ENCODE measurements at regions not wholly inside any gene's neighbourhood (a gene's known extent, or its start where the extent isn't known, plus 50 kb on each side); places are given as distances from the start of the nearest gene placed in this dataset.

DNA sequence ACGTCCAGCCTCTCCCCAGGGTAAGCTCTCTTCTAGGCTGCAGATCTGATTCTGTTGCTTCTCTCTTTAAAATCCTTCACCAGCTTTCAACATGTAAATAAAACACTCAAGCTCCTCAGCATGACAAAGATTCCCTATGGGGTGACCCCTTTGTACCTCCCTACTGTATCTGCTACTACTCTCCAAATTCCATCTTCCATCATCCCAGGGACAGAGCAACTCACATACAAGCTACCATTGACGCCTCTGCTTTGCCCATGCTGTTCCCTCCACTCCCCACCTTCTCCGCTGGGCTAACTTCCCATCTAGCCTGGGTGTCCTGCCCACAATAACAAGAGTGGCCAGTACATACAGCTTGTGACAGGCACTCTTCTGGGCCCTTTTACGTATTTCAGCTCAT, 207.5 kb upstream of the ZBED5 start:
- in situ Hi-C loops (cut with MboI): no loop called here
- Histone ChIP-seq H3K27ac (ENCODE audit: control insufficient read depth, insufficient read depth) (no peak overlapping the region), H3K9me3 (replicated peaks; ENCODE audit: control insufficient read depth, insufficient read depth, low read length) (no peaks in the 10 kb centered on the region), H3K9ac (ENCODE audit: control insufficient read depth, insufficient read depth, low read length) (no peak overlapping the region), H4K20me1 (ENCODE audit: control insufficient read depth, insufficient read depth) (no peaks in the 10 kb centered on the region), H3K4me2 (ENCODE audit: control insufficient read depth, insufficient read depth) (no peak overlapping the region), H3K36me3 (ENCODE audit: control insufficient read depth in 2 of 2, insufficient read depth in 2 of 2, low read length in 1 of 2) (no peaks in the 10 kb centered on the region), H3K4me1 (ENCODE audit: control insufficient read depth, insufficient read depth, low read length) (no peaks in the 10 kb centered on the region), H3K4me3 (no peak overlapping the region), H3K79me2 (ENCODE audit: control insufficient read depth, insufficient read depth, low read length) (no peaks in the 10 kb centered on the region), H3K27me3 (replicated peaks in 1 of 2; ENCODE audit: control insufficient read depth in 2 of 2, insufficient read depth in 2 of 2, low read length in 1 of 2) (no peaks in the 10 kb centered on the region), H2AFZ (ENCODE audit: control insufficient read depth, low read depth, low read length) (no peak overlapping the region)
- DNase-seq (ENCODE audit: low read depth, low spot score) (no peak), FAIRE-seq (no peak), ATAC-seq (no peak)
- intact Hi-C loops (cut with micrococcal nuclease; ENCODE audit: unreplicated experiment): no loop called here
- BruUV-seq (replicated peaks): no TSS peak
- TF ChIP-seq, protein P1, sequence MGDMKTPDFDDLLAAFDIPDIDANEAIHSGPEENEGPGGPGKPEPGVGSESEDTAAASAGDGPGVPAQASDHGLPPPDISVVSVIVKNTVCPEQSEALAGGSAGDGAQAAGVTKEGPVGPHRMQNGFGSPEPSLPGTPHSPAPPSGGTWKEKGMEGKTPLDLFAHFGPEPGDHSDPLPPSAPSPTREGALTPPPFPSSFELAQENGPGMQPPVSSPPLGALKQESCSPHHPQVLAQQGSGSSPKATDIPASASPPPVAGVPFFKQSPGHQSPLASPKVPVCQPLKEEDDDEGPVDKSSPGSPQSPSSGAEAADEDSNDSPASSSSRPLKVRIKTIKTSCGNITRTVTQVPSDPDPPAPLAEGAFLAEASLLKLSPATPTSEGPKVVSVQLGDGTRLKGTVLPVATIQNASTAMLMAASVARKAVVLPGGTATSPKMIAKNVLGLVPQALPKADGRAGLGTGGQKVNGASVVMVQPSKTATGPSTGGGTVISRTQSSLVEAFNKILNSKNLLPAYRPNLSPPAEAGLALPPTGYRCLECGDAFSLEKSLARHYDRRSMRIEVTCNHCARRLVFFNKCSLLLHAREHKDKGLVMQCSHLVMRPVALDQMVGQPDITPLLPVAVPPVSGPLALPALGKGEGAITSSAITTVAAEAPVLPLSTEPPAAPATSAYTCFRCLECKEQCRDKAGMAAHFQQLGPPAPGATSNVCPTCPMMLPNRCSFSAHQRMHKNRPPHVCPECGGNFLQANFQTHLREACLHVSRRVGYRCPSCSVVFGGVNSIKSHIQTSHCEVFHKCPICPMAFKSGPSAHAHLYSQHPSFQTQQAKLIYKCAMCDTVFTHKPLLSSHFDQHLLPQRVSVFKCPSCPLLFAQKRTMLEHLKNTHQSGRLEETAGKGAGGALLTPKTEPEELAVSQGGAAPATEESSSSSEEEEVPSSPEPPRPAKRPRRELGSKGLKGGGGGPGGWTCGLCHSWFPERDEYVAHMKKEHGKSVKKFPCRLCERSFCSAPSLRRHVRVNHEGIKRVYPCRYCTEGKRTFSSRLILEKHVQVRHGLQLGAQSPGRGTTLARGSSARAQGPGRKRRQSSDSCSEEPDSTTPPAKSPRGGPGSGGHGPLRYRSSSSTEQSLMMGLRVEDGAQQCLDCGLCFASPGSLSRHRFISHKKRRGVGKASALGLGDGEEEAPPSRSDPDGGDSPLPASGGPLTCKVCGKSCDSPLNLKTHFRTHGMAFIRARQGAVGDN (IDR thresholded peaks at IDR 0.05): no peak
- TF ChIP-seq HDAC2 (IDR thresholded peaks at IDR 0.05): no peak
- TF ChIP-seq SP1 (IDR thresholded peaks at IDR 0.05; ENCODE audit: low read depth, low read length): no peak
- no peak for TF ChIP-seq NBN (IDR thresholded peaks at IDR 0.05)
- no peak for TF ChIP-seq IKZF1 (conservative IDR thresholded peaks at IDR 0.05)
- ChIA-PET SMC1A (ENCODE audit: uncharacterized antibody, unreplicated experiment) (no interaction called here), POLR2A (no interaction called here), RAD21 (ENCODE audit: unreplicated experiment) (no interaction called here), CTCF (interaction anchor here (1.3 to 3.0 kb wide), 2 partner anchors 12 to 27 kb away, joined by 4 to 9 read pairs; no protein-coding TSS in a partner anchor)
- 33% methylated on average over 4 of the region's 4 CpGs for WGBS (ENCODE audit: insufficient coverage, insufficient replicate concordance, low lambda C conversion rate, missing lambda C conversion rate)
